Keratinocyte (primary cell): ENCODE measurements at regions not wholly inside any gene's neighbourhood (a gene's known extent, or its start where the extent isn't known, plus 50 kb on each side); places are given as distances from the start of the nearest gene placed in this dataset.

Experiments used
- DNase-seq: peaks from one replicate; pipeline ENCODE4 v3.0.0-alpha.2; 2011; ENCODE audit warnings: low read depth, missing footprints, low spot score
- FAIRE-seq: peaks from 2 replicates; lab custom pipeline; 2011; peaks lifted over from hg19 to GRCh38; lab: Jason Lieb, UNC
- H2AFZ ChIP-seq: 2 replicates; pipeline ENCODE4 v1.6.0; 2012; ENCODE audit warnings: low read length, control low read depth, inconsistent platforms; ENCODE audit not compliant: control insufficient read depth
- H3K27ac ChIP-seq: 2 replicates; pipeline ENCODE4 v1.5.1; 2011; ENCODE audit warnings: low read length; ENCODE audit not compliant: control insufficient read depth, insufficient read depth
- H3K27me3 ChIP-seq: 3 replicates; pipeline ENCODE4 v1.6.0; 2011; ENCODE audit warnings: low read length; ENCODE audit not compliant: control insufficient read depth, insufficient read depth; ENCODE audit errors: extremely low read depth
- H3K36me3 ChIP-seq, 2 experiments: 2 replicates in 1 of 2; 3 replicates in 1 of 2; pipeline ENCODE4 v1.5.1; 2011; ENCODE audit warnings: low read length in 2 of 2, mild to moderate bottlenecking in 1 of 2; ENCODE audit not compliant: control insufficient read depth in 2 of 2, insufficient read depth in 2 of 2; ENCODE audit errors: extremely low read depth in 1 of 2
- H3K4me1 ChIP-seq: 3 replicates; pipeline ENCODE4 v1.5.1; 2011; ENCODE audit warnings: low read length; ENCODE audit not compliant: control insufficient read depth, insufficient read depth; ENCODE audit errors: extremely low read depth
- H3K4me2 ChIP-seq: 3 replicates; pipeline ENCODE4 v1.6.0; 2011; ENCODE audit warnings: low read depth, low read length; ENCODE audit not compliant: control insufficient read depth, insufficient read depth; ENCODE audit errors: extremely low read depth
- H3K4me3 ChIP-seq, 3 experiments: fragments of 200-600 bp in 1 of 3; sonication (generic) in 1 of 3; 2 replicates in 2 of 3; 3 replicates in 1 of 3; pipeline ENCODE4 v1.5.1; 2011 to 2016; ENCODE audit warnings: low read length in 3 of 3, mild to moderate bottlenecking in 3 of 3, control low read depth in 2 of 3, inconsistent platforms in 1 of 3, low read depth in 1 of 3, mixed read lengths in 1 of 3, mixed run types in 1 of 3, moderate library complexity in 1 of 3; ENCODE audit not compliant: control insufficient read depth in 2 of 3, insufficient read depth in 2 of 3; ENCODE audit errors: extremely low read depth in 1 of 3
- H3K79me2 ChIP-seq: 2 replicates; pipeline ENCODE4 v1.6.0; 2012; ENCODE audit warnings: low read length; ENCODE audit not compliant: control insufficient read depth, insufficient read depth
- H3K9ac ChIP-seq: 3 replicates; pipeline ENCODE4 v1.6.0; 2011; ENCODE audit warnings: low read length; ENCODE audit not compliant: control insufficient read depth, insufficient read depth; ENCODE audit errors: extremely low read depth
- H3K9me1 ChIP-seq: 3 replicates; pipeline ENCODE4 v1.6.0; 2011; ENCODE audit warnings: low read length; ENCODE audit not compliant: control insufficient read depth, insufficient read depth; ENCODE audit errors: extremely low read depth
- H3K9me3 ChIP-seq: 2 replicates; pipeline ENCODE4 v1.5.1; 2012; ENCODE audit warnings: low read depth, low read length; ENCODE audit not compliant: control insufficient read depth
- H4K20me1 ChIP-seq: 3 replicates; pipeline ENCODE4 v1.6.0; 2011; ENCODE audit warnings: low read length; ENCODE audit not compliant: control insufficient read depth, insufficient read depth; ENCODE audit errors: extremely low read depth
- EZH2 ChIP-seq: IDR thresholded peaks from one replicate; pipeline ENCODE4 v1.6.1; 2012; ENCODE audit warnings: inconsistent platforms, mild to moderate bottlenecking, low read length, moderate library complexity
- dilution Hi-C: fragments of 300-500 bp; cut with MboI; formaldehyde crosslinking; loops from one replicate; pipeline ENCODE4 v1.7.0; 2020; ENCODE audit warnings: low sequenced_read_pairs; ENCODE audit not compliant: extremely low pct_ligation_motif_present
- TF ChIP-seq, protein P1 (sequence below), 3 experiments: IDR thresholded peaks in 1 of 3; conservative IDR thresholded peaks in 1 of 3; optimal IDR thresholded peaks in 1 of 3; 2 replicates in 2 of 3; 3 replicates in 1 of 3; pipeline versions ENCODE3 to v1.5.1; 2011; ENCODE audit warnings: low read length in 3 of 3, mild to moderate bottlenecking in 3 of 3, moderate library complexity in 2 of 3, control low read depth in 1 of 3, inconsistent platforms in 1 of 3; ENCODE audit not compliant: insufficient read depth in 2 of 3; ENCODE audit errors: extremely low read depth in 1 of 3

DNA sequence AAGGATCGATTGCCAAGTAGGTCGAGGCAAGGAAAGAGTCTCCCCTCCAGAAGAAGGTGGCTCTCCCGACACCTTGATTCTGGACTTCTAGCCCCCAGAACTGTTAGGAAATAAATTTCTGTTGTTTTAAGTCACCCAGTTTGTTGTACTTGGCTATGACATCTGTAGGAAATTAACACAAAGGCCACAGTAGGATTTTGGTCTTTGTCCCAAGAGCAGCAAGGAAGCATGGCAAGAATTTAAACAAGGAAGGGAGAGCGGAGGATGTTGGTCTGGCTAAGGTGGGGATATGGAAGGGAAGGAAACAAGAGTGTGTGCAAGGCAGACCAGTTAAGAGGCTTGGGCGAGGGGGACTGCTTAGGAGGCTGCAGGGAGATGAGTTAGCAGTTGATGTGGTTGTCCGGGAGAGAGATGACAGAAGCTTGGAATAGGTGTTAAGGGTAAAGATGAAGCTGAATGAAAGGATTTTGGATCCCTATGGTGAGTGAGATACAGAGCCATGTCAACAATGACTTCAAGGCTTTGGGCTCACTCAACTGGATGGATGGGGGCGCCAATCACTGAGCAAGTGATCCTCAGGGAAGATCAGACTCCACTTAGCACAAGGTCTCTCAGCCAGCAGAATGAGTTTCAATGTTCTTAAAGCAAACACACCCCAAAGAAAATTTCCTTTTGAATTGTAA, 140.5 kb upstream of the ZNF217 start:
- Histone ChIP-seq H3K27ac (no peak overlapping the region), H3K4me2 (no peak overlapping the region), H2AFZ (no peak overlapping the region), H3K27me3 (no peaks in the 10 kb centered on the region), H3K9me3 (no peaks in the 10 kb centered on the region), H3K4me3 (no peak overlapping the region), H3K9me1 (no peaks in the 10 kb centered on the region), H4K20me1 (no peaks in the 10 kb centered on the region), H3K9ac (no peak overlapping the region), H3K36me3 (no peaks in the 10 kb centered on the region), H3K79me2 (no peaks in the 10 kb centered on the region), H3K4me1 (peaks cover 43% of the 10 kb centered on the region)
- no peak for FAIRE-seq
- no peak for DNase-seq
- TF ChIP-seq, protein P1, sequence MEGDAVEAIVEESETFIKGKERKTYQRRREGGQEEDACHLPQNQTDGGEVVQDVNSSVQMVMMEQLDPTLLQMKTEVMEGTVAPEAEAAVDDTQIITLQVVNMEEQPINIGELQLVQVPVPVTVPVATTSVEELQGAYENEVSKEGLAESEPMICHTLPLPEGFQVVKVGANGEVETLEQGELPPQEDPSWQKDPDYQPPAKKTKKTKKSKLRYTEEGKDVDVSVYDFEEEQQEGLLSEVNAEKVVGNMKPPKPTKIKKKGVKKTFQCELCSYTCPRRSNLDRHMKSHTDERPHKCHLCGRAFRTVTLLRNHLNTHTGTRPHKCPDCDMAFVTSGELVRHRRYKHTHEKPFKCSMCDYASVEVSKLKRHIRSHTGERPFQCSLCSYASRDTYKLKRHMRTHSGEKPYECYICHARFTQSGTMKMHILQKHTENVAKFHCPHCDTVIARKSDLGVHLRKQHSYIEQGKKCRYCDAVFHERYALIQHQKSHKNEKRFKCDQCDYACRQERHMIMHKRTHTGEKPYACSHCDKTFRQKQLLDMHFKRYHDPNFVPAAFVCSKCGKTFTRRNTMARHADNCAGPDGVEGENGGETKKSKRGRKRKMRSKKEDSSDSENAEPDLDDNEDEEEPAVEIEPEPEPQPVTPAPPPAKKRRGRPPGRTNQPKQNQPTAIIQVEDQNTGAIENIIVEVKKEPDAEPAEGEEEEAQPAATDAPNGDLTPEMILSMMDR (optimal IDR thresholded peaks at IDR 0.05 in 1 of 3, IDR thresholded peaks at IDR 0.05 in 1 of 3, conservative IDR thresholded peaks at IDR 0.05 in 1 of 3; ENCODE audit: extremely low read depth in 1 of 3, insufficient read depth in 2 of 3, low read length in 3 of 3) = peak in 1 of 3 experiments; percentile 9
- no peak for TF ChIP-seq EZH2
- dilution Hi-C loops = no loop called here

DNA sequence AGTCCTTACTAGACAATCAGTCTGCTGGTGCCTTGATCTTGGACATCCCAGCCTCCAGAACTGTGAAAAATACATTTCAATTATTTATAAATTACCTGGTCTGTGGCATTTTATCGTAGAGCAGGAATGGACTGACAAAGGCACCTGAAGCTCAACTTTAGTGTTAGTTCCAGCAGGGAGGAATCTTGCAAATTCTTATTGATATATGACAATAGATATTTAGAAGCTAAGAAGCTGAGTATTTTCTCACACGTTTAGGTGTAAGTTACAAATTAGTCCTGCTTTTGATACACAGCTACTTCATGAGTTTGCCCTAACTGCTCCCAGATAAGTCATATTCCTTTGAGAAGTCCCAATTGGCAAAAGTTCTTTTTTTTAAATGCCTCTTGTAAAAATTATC, 138.0 kb upstream of the ZNF217 start:
- H2AFZ ChIP-seq = no peak overlapping the region
- H3K4me3 ChIP-seq = no peak overlapping the region
- no peak for DNase-seq
- no peak overlapping the region for H3K27ac ChIP-seq
- no peak overlapping the region for H3K4me2 ChIP-seq
- H3K9me3 ChIP-seq = no peaks in the 10 kb centered on the region
- H3K36me3 ChIP-seq = no peaks in the 10 kb centered on the region
- no peaks in the 10 kb centered on the region for H3K27me3 ChIP-seq
- H3K4me1 ChIP-seq = peaks cover 18% of the 10 kb centered on the region
- no peaks in the 10 kb centered on the region for H3K79me2 ChIP-seq
- H3K9me1 ChIP-seq = no peaks in the 10 kb centered on the region
- dilution Hi-C loops = no loop called here
- TF ChIP-seq EZH2 = no peak
- TF ChIP-seq, protein P1 (optimal IDR thresholded peaks at IDR 0.05 in 1 of 3, IDR thresholded peaks at IDR 0.05 in 1 of 3, conservative IDR thresholded peaks at IDR 0.05 in 1 of 3; ENCODE audit: extremely low read depth in 1 of 3, insufficient read depth in 2 of 3, low read length in 3 of 3) = no peak
- H3K9ac ChIP-seq = no peak overlapping the region
- no peaks in the 10 kb centered on the region for H4K20me1 ChIP-seq
- FAIRE-seq = no peak
